ENCODE measurements at regions not wholly inside any gene's neighbourhood (a gene's known extent, or its start where the extent isn't known, plus 50 kb on each side); places are given as distances from the start of the nearest gene placed in this dataset.

DNA sequence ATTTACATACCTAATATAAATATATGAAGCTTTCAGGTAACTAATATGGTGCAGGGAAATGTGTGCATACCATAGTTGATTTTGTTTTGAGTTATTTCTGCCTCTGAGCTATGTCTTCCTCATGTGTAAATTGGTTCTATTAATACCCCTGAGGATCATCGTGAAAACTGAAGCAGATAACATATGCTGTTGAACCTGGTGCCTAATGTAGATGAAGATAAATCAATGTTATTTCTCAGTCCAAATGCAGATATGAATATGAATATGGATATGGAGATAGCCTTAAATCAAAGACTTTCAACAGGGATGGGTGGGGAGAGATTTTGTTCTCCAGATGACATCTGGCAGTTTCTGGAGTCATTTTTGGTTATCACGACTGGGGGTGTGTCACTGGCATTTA is 122.3 kb upstream of the ANKRD30A start:
- TF ChIP-seq, protein P1, sequence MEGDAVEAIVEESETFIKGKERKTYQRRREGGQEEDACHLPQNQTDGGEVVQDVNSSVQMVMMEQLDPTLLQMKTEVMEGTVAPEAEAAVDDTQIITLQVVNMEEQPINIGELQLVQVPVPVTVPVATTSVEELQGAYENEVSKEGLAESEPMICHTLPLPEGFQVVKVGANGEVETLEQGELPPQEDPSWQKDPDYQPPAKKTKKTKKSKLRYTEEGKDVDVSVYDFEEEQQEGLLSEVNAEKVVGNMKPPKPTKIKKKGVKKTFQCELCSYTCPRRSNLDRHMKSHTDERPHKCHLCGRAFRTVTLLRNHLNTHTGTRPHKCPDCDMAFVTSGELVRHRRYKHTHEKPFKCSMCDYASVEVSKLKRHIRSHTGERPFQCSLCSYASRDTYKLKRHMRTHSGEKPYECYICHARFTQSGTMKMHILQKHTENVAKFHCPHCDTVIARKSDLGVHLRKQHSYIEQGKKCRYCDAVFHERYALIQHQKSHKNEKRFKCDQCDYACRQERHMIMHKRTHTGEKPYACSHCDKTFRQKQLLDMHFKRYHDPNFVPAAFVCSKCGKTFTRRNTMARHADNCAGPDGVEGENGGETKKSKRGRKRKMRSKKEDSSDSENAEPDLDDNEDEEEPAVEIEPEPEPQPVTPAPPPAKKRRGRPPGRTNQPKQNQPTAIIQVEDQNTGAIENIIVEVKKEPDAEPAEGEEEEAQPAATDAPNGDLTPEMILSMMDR (IDR thresholded peaks at IDR 0.05) = no peak
- no peak for TF ChIP-seq POLR2A (IDR thresholded peaks at IDR 0.05)
